ENCODE measurements at regions not wholly inside any gene's neighbourhood (a gene's known extent, or its start where the extent isn't known, plus 50 kb on each side); places are given as distances from the start of the nearest gene placed in this dataset.

- no peak for DNase-seq (ENCODE audit: extremely low read depth, low read depth)
- TF ChIP-seq, protein P1, sequence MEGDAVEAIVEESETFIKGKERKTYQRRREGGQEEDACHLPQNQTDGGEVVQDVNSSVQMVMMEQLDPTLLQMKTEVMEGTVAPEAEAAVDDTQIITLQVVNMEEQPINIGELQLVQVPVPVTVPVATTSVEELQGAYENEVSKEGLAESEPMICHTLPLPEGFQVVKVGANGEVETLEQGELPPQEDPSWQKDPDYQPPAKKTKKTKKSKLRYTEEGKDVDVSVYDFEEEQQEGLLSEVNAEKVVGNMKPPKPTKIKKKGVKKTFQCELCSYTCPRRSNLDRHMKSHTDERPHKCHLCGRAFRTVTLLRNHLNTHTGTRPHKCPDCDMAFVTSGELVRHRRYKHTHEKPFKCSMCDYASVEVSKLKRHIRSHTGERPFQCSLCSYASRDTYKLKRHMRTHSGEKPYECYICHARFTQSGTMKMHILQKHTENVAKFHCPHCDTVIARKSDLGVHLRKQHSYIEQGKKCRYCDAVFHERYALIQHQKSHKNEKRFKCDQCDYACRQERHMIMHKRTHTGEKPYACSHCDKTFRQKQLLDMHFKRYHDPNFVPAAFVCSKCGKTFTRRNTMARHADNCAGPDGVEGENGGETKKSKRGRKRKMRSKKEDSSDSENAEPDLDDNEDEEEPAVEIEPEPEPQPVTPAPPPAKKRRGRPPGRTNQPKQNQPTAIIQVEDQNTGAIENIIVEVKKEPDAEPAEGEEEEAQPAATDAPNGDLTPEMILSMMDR (IDR thresholded peaks at IDR 0.05; ENCODE audit: low read depth, low read length), result no peak
Observed at GRCh38 chr2:157106950-157107349, 150.6 kb upstream of the GALNT5 start.

DNA sequence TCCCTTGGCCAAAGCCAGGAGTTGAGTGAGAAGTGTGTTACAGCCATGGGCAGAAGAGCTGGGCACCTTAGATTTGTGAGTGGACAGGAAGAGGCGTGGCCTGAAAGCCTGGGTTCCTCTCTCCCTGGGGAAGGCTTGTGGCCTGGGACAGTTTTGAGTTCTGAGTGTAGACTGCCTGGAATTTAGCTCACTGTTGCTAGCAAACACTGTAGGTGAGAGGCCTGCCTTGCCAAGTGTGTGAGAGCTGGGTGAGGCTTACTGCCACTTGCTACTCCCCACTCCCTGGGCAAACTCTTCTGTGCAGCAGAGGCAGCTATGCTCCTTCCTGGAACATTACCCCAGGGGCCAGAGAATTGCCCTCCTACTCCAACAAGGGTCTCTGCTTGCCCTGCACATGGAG lies 150.0 kb upstream of the GALNT5 start:
- TF ChIP-seq, protein P1 (IDR thresholded peaks at IDR 0.05; ENCODE audit: low read depth, low read length), result no peak
- DNase-seq (ENCODE audit: extremely low read depth, low read depth), result no peak

DNA sequence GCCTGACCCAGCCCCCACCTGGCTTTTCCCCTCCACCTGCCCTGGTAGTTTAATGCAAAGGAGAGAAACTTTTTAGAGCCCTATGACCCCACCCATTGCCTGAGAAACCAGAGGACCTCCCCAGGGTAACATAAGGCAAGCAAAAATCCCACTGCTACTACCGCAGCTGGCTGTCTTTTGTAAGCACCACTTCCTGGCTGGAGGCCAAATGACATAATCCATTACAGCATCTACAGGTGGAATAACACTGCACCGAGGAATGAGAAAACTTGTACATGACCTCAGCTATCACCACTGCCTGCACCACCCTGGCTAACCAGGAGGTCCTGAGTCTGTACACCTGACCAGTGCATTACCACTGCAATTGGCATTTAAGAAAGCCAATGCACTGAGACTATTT lies 149.6 kb upstream of the GALNT5 start:
- TF ChIP-seq, protein P1 (IDR thresholded peaks at IDR 0.05; ENCODE audit: low read depth, low read length), result no peak
- DNase-seq (ENCODE audit: extremely low read depth, low read depth), result no peak

GRCh38 chr2:157122776-157123175 lies 134.7 kb upstream of the GALNT5 start:
- no peak for DNase-seq (ENCODE audit: extremely low read depth, low read depth)
- TF ChIP-seq, protein P1 (IDR thresholded peaks at IDR 0.05; ENCODE audit: low read depth, low read length), result no peak

- TF ChIP-seq, protein P1 (IDR thresholded peaks at IDR 0.05; ENCODE audit: low read depth, low read length), result no peak
- no peak for DNase-seq (ENCODE audit: extremely low read depth, low read depth)
Observed at GRCh38 chr2:157124731-157125130, 132.8 kb upstream of the GALNT5 start.

- TF ChIP-seq, protein P1 (IDR thresholded peaks at IDR 0.05; ENCODE audit: low read depth, low read length), result no peak
- no peak for DNase-seq (ENCODE audit: extremely low read depth, low read depth)
Observed at GRCh38 chr2:157125685-157126084, 131.8 kb upstream of the GALNT5 start.

GRCh38 chr2:157127249-157128012 lies 130.1 kb upstream of the GALNT5 start:
- TF ChIP-seq, protein P1 (IDR thresholded peaks at IDR 0.05; ENCODE audit: low read depth, low read length), result no peak
- DNase-seq (ENCODE audit: extremely low read depth, low read depth), result no peak

Measured in AG09319 (cell line).